Thoracic aorta (tissue), 2 donors: ENCODE measurements at regions not wholly inside any gene's neighbourhood (a gene's known extent, or its start where the extent isn't known, plus 50 kb on each side); places are given as distances from the start of the nearest gene placed in this dataset.

Experiments
- ATAC-seq: fragments of 150-250 bp; one replicate; pipeline ENCODE4 v1.8.0; 2017; ENCODE audit warnings: low read depth; ENCODE audit not compliant: insufficient number of reproducible peaks, low FRiP score
- DNase-seq: peaks from one replicate; pipeline ENCODE4 v3.0.0-alpha.2; 2020; ENCODE audit warnings: low spot score
- H3K27ac ChIP-seq, 2 donors: fragments of 200-600 bp; sonication (generic); 1 replicate in 1 of 2; 2 replicates in 1 of 2; pipeline ENCODE4 v1.5.1; 2016; ENCODE audit warnings: mild to moderate bottlenecking in 2 of 2, moderate library complexity in 2 of 2
- H3K27me3 ChIP-seq: fragments of 200-600 bp; sonication (generic); replicated peaks from 2 replicates; pipeline ENCODE4 v1.6.0; 2016; ENCODE audit warnings: mild to moderate bottlenecking; ENCODE audit not compliant: insufficient read depth
- H3K36me3 ChIP-seq: fragments of 200-600 bp; sonication (generic); one replicate; pipeline ENCODE4 v1.5.1; 2016
- H3K4me1 ChIP-seq, 2 donors: fragments of 200-600 bp; sonication (generic); 1 replicate in 1 of 2; 2 replicates in 1 of 2; pipeline versions ENCODE4 v1.5.1 to v1.6.0; 2016; ENCODE audit warnings: low read depth in 2 of 2, mild to moderate bottlenecking in 1 of 2; ENCODE audit not compliant: control insufficient read depth in 1 of 2
- H3K4me3 ChIP-seq: fragments of 200-600 bp; sonication (generic); 2 replicates; pipeline ENCODE4 v1.5.1; 2016; ENCODE audit warnings: mild to moderate bottlenecking
- H3K9me3 ChIP-seq: fragments of 200-600 bp; sonication (generic); 2 replicates; pipeline ENCODE4 v1.5.1; 2016
- TF ChIP-seq, protein P1 (sequence below): fragments of 200-600 bp; sonication (generic); IDR thresholded peaks from one replicate; pipeline ENCODE4 v1.5.1; 2019; ENCODE audit warnings: antibody characterized with exemption

DNA sequence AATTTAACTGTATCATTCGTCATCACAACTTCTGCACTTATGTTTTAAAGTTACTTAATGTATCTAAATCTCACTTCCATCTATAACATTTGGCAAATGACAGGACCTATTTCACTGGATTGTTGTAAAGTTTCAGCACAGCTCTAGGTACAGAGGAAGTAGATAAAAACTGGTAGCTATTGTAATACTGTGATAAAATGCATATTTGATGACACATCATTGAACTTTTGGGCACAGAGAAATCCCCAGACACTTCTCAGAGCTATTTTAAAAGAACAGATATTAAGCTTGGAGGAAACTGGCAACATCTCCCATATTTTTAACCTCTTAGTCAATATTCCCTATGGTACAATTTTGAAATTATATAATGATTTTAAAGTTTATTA is 138.7 kb downstream of the RFPL4B start:
- no peak for ATAC-seq
- H3K4me3 ChIP-seq: no peak overlapping the region
- H3K4me1 ChIP-seq: peaks cover 4 to 11% of the 10 kb centered on the region in 2 donors
- TF ChIP-seq, protein P1, sequence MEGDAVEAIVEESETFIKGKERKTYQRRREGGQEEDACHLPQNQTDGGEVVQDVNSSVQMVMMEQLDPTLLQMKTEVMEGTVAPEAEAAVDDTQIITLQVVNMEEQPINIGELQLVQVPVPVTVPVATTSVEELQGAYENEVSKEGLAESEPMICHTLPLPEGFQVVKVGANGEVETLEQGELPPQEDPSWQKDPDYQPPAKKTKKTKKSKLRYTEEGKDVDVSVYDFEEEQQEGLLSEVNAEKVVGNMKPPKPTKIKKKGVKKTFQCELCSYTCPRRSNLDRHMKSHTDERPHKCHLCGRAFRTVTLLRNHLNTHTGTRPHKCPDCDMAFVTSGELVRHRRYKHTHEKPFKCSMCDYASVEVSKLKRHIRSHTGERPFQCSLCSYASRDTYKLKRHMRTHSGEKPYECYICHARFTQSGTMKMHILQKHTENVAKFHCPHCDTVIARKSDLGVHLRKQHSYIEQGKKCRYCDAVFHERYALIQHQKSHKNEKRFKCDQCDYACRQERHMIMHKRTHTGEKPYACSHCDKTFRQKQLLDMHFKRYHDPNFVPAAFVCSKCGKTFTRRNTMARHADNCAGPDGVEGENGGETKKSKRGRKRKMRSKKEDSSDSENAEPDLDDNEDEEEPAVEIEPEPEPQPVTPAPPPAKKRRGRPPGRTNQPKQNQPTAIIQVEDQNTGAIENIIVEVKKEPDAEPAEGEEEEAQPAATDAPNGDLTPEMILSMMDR: no peak
- H3K9me3 ChIP-seq: no peaks in the 10 kb centered on the region
- no peak for DNase-seq
- H3K36me3 ChIP-seq: no peaks in the 10 kb centered on the region
- H3K27ac ChIP-seq: no peak overlapping the region
- H3K27me3 ChIP-seq: no peaks in the 10 kb centered on the region

DNA sequence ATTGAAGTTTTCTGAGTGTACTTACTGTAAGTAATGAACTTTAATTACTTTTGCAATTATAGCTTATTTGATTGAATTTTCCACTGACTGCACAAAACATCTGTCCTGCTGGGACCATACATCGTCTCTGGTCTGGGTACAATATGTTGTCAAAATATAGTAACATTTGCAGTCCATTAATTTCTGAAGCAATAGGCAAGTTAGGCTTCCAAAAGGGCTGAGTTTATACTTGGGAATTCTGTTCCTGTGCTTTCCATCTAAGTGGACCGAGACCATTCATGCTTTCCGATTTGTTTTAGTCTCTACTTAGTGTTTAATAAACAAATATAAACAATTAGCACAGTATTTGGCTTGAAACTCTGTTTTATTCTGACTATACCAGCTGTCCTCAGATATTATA is 139.3 kb downstream of the RFPL4B start:
- Histone ChIP-seq H3K36me3 (no peaks in the 10 kb centered on the region), H3K4me3 (no peak overlapping the region), H3K27ac (no peak overlapping the region), H3K27me3 (no peaks in the 10 kb centered on the region), H3K9me3 (no peaks in the 10 kb centered on the region), H3K4me1 (peaks cover 4 to 11% of the 10 kb centered on the region in 2 donors)
- DNase-seq: no peak
- TF ChIP-seq, protein P1: no peak
- no peak for ATAC-seq

DNA sequence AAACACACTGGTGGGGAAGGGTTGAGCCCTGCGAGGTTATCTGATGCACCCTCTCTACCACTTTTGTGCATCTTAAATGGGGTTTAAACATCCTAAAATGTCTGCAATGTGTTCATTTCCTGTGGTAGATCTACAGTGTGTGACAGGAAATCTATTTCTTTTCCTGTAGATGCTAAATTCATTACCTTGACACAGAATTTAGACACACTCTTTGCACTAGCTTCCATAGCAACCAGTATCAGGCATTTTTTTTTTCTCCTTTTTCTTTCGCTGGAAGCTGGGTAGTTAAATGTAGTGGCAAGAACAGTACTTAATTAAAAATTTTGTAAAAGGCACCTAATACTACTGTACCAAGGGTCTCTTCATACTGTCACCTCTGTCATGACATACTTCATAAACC is 141.1 kb downstream of the RFPL4B start:
- Histone ChIP-seq H3K27me3 (no peaks in the 10 kb centered on the region), H3K4me3 (no peak overlapping the region), H3K4me1 (peaks cover 4 to 11% of the 10 kb centered on the region in 2 donors), H3K27ac (no peak overlapping the region), H3K9me3 (no peaks in the 10 kb centered on the region), H3K36me3 (no peaks in the 10 kb centered on the region)
- no peak for DNase-seq
- no peak for ATAC-seq
- TF ChIP-seq, protein P1: no peak

DNA sequence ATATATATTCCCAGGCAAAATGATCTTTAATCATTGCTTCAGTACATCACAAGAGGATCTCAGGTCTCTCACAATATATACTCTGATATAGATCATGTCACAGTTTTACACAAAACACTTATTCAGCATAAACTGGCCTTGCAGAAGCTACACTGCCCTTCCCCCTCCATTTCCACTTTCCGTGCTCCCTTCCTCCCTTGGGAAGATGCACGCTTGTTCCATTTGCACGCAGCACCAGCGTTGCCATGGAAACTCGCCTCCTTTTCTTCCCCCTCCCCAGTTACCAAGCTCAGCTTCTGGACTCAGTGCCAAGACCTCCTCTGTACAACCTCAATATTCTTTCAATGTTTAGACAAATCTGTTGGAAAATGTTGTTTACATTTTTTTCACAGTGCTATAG is 154.6 kb downstream of the RFPL4B start:
- no peaks in the 10 kb centered on the region for H3K27me3 ChIP-seq
- ATAC-seq (no peak), DNase-seq (no peak)
- no peak overlapping the region for H3K4me3 ChIP-seq
- H3K4me1 ChIP-seq: no peaks in the 10 kb centered on the region
- H3K36me3 ChIP-seq: no peaks in the 10 kb centered on the region
- TF ChIP-seq, protein P1: no peak
- no peaks in the 10 kb centered on the region for H3K9me3 ChIP-seq
- H3K27ac ChIP-seq: no peak overlapping the region

DNA sequence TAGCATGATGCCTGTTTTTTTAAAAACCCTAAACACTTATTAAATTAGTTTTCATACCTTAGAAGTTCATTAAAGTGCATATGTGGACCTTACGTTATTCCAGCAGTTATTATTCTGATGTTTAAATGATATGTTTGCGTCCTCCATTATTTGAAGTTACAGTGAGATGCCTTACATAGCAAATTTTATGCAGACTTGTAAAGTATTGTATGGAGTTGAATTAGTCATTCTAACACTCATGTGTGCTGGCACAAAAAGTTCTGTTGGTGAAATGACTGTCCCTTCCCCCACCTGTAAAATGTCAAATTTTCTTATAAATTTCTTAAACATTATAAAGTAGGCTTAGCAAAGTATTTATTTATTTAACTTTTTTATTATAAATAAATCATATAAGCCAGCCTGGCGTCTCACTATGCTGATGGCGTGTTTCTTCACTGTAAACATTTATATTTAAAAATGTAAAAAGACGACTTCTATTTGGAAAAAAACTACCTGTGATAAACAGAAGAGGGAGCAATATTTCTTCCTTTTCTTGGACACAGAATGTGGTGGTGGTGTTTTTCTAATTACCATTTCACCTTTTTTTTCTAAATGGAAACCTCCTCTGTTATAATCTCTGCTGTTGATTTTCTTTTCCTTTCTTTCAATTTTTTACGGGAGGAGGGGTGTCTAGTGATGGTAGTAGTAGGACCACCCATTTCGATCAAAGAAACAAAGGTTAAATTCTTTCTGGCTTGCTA is 155.4 kb downstream of the RFPL4B start:
- no peaks in the 10 kb centered on the region for H3K9me3 ChIP-seq
- H3K27ac ChIP-seq: no peak overlapping the region
- no peaks in the 10 kb centered on the region for H3K4me1 ChIP-seq
- H3K27me3 ChIP-seq: no peaks in the 10 kb centered on the region
- TF ChIP-seq, protein P1: no peak
- no peak for DNase-seq
- H3K36me3 ChIP-seq: no peaks in the 10 kb centered on the region
- no peak for ATAC-seq
- H3K4me3 ChIP-seq: no peak overlapping the region
